Thoracic aorta (tissue), 2 donors: ENCODE measurements at regions not wholly inside any gene's neighbourhood (a gene's known extent, or its start where the extent isn't known, plus 50 kb on each side); places are given as distances from the start of the nearest gene placed in this dataset.

Experiments used
- ATAC-seq: fragments of 150-250 bp; one replicate; pipeline ENCODE4 v1.8.0; 2017; ENCODE audit warnings: low read depth; ENCODE audit not compliant: insufficient number of reproducible peaks, low FRiP score
- DNase-seq: peaks from one replicate; pipeline ENCODE4 v3.0.0-alpha.2; 2020; ENCODE audit warnings: low spot score
- H3K27ac ChIP-seq, 2 donors: fragments of 200-600 bp; sonication (generic); 1 replicate in 1 of 2; 2 replicates in 1 of 2; pipeline ENCODE4 v1.5.1; 2016; ENCODE audit warnings: mild to moderate bottlenecking in 2 of 2, moderate library complexity in 2 of 2
- H3K27me3 ChIP-seq: fragments of 200-600 bp; sonication (generic); replicated peaks from 2 replicates; pipeline ENCODE4 v1.6.0; 2016; ENCODE audit warnings: mild to moderate bottlenecking; ENCODE audit not compliant: insufficient read depth
- H3K36me3 ChIP-seq: fragments of 200-600 bp; sonication (generic); one replicate; pipeline ENCODE4 v1.5.1; 2016
- H3K4me1 ChIP-seq, 2 donors: fragments of 200-600 bp; sonication (generic); 1 replicate in 1 of 2; 2 replicates in 1 of 2; pipeline versions ENCODE4 v1.5.1 to v1.6.0; 2016; ENCODE audit warnings: low read depth in 2 of 2, mild to moderate bottlenecking in 1 of 2; ENCODE audit not compliant: control insufficient read depth in 1 of 2
- H3K4me3 ChIP-seq: fragments of 200-600 bp; sonication (generic); 2 replicates; pipeline ENCODE4 v1.5.1; 2016; ENCODE audit warnings: mild to moderate bottlenecking
- H3K9me3 ChIP-seq: fragments of 200-600 bp; sonication (generic); 2 replicates; pipeline ENCODE4 v1.5.1; 2016
- TF ChIP-seq, protein P1 (sequence below): fragments of 200-600 bp; sonication (generic); IDR thresholded peaks from one replicate; pipeline ENCODE4 v1.5.1; 2019; ENCODE audit warnings: antibody characterized with exemption

DNA sequence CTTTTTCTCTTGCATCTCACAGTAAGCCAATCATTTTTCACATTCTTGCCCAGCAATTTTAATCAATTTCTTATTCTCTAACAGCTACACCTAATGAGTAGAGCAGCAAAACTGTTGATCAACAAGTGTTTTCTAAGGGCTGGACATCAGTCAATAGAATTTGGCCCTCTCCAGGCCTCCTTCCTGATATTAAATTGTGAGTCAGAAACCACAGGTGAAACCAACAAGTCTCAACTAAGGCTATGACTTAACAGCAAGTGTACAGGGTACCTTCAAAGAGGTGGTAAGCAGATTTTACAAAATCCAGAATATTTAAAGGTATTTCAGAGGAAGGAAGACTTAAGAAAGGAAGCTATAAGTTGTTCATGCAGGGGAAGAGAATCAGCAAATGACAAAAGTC lies 156.5 kb upstream of the ARHGAP24 start:
- DNase-seq, result no peak
- H3K9me3 ChIP-seq, result no peaks in the 10 kb centered on the region
- TF ChIP-seq, protein P1, sequence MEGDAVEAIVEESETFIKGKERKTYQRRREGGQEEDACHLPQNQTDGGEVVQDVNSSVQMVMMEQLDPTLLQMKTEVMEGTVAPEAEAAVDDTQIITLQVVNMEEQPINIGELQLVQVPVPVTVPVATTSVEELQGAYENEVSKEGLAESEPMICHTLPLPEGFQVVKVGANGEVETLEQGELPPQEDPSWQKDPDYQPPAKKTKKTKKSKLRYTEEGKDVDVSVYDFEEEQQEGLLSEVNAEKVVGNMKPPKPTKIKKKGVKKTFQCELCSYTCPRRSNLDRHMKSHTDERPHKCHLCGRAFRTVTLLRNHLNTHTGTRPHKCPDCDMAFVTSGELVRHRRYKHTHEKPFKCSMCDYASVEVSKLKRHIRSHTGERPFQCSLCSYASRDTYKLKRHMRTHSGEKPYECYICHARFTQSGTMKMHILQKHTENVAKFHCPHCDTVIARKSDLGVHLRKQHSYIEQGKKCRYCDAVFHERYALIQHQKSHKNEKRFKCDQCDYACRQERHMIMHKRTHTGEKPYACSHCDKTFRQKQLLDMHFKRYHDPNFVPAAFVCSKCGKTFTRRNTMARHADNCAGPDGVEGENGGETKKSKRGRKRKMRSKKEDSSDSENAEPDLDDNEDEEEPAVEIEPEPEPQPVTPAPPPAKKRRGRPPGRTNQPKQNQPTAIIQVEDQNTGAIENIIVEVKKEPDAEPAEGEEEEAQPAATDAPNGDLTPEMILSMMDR, result no peak
- H3K4me1 ChIP-seq, result no peaks in the 10 kb centered on the region
- no peak for ATAC-seq
- H3K36me3 ChIP-seq, result no peaks in the 10 kb centered on the region
- no peaks in the 10 kb centered on the region for H3K27me3 ChIP-seq
- no peak overlapping the region for H3K4me3 ChIP-seq
- H3K27ac ChIP-seq, result no peak overlapping the region

DNA sequence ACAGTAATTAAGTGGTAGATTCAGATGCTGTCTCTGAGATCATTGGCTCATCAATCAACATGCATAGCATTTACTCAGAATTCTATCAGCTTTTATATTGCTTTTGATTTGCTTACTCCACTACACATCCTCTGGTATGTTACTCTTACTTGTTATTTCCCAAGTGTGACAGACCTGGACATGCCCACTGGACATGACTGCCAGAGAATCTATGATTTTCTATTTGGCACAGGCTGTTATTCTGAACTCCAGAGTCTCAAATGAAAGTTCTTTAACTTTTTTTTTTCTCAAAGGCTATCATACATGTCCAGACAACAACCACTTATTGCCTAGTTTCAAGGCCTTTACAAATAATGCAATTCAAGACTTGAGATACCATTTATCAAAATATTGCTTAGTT lies 116.1 kb upstream of the ARHGAP24 start:
- ATAC-seq (no peak), DNase-seq (no peak)
- Histone ChIP-seq H3K27me3 (no peaks in the 10 kb centered on the region), H3K4me3 (no peak overlapping the region), H3K36me3 (no peaks in the 10 kb centered on the region), H3K27ac (no peak overlapping the region), H3K9me3 (no peaks in the 10 kb centered on the region), H3K4me1 (no peaks in the 10 kb centered on the region)
- TF ChIP-seq, protein P1, result no peak

DNA sequence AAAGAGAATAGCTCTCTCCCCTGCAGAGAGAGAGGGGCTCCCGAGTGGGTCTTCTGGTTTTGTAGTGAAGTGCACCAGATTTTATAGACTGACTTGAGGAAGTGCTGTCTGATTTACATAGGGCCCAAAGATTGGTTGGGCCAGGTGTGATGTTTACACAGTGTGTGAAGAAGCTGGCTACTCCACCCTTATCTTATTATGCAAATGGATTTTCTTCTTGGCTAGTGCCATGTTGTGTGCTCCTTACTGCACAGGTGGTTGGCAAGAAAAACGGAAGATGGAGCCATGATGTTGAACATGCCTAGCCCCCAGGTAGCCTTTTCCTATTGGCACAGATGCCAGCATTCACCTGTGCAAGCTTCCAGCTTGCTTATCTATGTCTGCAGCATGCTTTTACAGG lies 112.4 kb upstream of the ARHGAP24 start:
- Histone ChIP-seq H3K27me3 (no peaks in the 10 kb centered on the region), H3K4me3 (no peak overlapping the region), H3K4me1 (no peaks in the 10 kb centered on the region), H3K27ac (no peak overlapping the region), H3K36me3 (no peaks in the 10 kb centered on the region), H3K9me3 (no peaks in the 10 kb centered on the region)
- no peak for ATAC-seq
- no peak for DNase-seq
- TF ChIP-seq, protein P1, result no peak

DNA sequence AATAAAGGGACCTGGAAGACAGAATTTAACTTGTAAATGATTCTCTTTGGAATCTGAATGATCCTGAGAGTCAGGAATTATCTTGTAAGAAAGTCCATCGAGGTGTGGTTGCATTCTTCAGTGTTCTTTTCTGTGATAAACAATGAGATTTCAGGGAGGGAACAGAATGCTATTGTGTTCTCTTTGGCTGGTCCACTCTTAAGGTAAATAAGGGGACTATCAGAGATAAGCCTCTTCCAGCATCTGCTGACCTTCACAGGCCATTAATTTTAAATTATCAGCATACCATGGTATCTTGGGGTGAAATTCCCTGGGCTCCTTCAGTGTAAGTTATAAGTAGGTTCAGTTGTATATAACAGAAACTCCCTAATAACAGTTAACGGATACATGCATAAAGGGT lies 107.1 kb upstream of the ARHGAP24 start:
- Histone ChIP-seq H3K27ac (no peak overlapping the region), H3K36me3 (no peaks in the 10 kb centered on the region), H3K9me3 (no peaks in the 10 kb centered on the region), H3K4me1 (no peaks in the 10 kb centered on the region), H3K4me3 (no peak overlapping the region), H3K27me3 (no peaks in the 10 kb centered on the region)
- no peak for ATAC-seq
- TF ChIP-seq, protein P1, result no peak
- DNase-seq, result no peak

DNA sequence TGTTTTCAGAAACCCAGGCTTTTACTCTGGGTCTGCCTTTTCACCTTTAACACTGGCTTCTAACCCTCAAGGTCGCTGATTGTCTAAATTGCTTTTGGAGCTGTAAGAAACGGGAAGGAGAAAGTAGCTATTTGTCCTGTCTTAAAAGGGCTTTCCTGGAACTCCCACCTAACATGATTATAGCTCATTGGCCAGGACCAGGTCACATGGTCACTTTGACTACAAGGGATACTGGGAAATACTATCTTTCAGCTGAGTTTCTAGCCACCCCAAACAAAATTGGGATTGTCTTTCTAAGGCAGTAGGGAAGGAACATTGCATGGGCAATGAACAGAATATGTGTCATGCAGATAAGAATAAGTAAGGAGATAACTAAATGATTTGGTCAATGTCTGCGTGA lies 106.7 kb upstream of the ARHGAP24 start:
- Histone ChIP-seq H3K4me1 (no peaks in the 10 kb centered on the region), H3K27ac (no peak overlapping the region), H3K36me3 (no peaks in the 10 kb centered on the region), H3K4me3 (no peak overlapping the region), H3K27me3 (no peaks in the 10 kb centered on the region), H3K9me3 (no peaks in the 10 kb centered on the region)
- no peak for ATAC-seq
- no peak for DNase-seq
- TF ChIP-seq, protein P1, result no peak
